Left forelimb (tissue), 1 donor: ENCODE measurements at regions not wholly inside any gene's neighbourhood (a gene's known extent, or its start where the extent isn't known, plus 50 kb on each side); places are given as distances from the start of the nearest gene placed in this dataset.

Experiments
- DNase-seq: peaks from one replicate; pipeline ENCODE4 v3.0.0-alpha.2; 2018; ENCODE audit warnings: low spot score

GRCh38 chr2:7721413-7721995 is 804.3 kb downstream of the RNF144A start:
- no peak for DNase-seq

- DNase-seq, result no peak
These were observed 805.1 kb downstream of the RNF144A start for GRCh38 chr2:7722212-7722910.

- no peak for DNase-seq
These were observed 807.1 kb downstream of the RNF144A start for GRCh38 chr2:7724336-7724735.

- no peak for DNase-seq
These were observed 808.1 kb downstream of the RNF144A start for GRCh38 chr2:7725171-7725849.

- DNase-seq, result no peak
These were observed 808.6 kb downstream of the RNF144A start for GRCh38 chr2:7725850-7726242.

- no peak for DNase-seq
These were observed 809.8 kb downstream of the RNF144A start for GRCh38 chr2:7726989-7727388.

- no peak for DNase-seq
These were observed 811.2 kb downstream of the RNF144A start for GRCh38 chr2:7728388-7728787.

- no peak for DNase-seq
These were observed 813.2 kb downstream of the RNF144A start for GRCh38 chr2:7730449-7730848.

GRCh38 chr2:7730990-7731389 is 813.8 kb downstream of the RNF144A start:
- DNase-seq, result no peak

GRCh38 chr2:7732497-7732896 is 815.3 kb downstream of the RNF144A start:
- no peak for DNase-seq

- no peak for DNase-seq
These were observed 819.6 kb downstream of the RNF144A start for GRCh38 chr2:7736646-7737305.

- no peak for DNase-seq
These were observed 821.4 kb downstream of the RNF144A start for GRCh38 chr2:7738596-7738995.

- DNase-seq, result no peak
These were observed 822.9 kb downstream of the RNF144A start for GRCh38 chr2:7740114-7740513.

- no peak for DNase-seq
These were observed 825.1 kb downstream of the RNF144A start for GRCh38 chr2:7742301-7742700.

GRCh38 chr2:7744827-7745226 is 827.6 kb downstream of the RNF144A start:
- DNase-seq, result no peak

- no peak for DNase-seq
These were observed 828.2 kb downstream of the RNF144A start for GRCh38 chr2:7745369-7745768.

GRCh38 chr2:7748717-7749415 is 831.7 kb downstream of the RNF144A start:
- DNase-seq, result no peak

- no peak for DNase-seq
These were observed 832.8 kb downstream of the RNF144A start for GRCh38 chr2:7749895-7750559.

- no peak for DNase-seq
These were observed 835.1 kb downstream of the RNF144A start for GRCh38 chr2:7752291-7752690.

- DNase-seq, result no peak
These were observed 836.6 kb downstream of the RNF144A start for GRCh38 chr2:7753777-7754176.

- DNase-seq, result no peak
These were observed 838.7 kb downstream of the RNF144A start for GRCh38 chr2:7755879-7756278.
